ENCODE measurements at regions not wholly inside any gene's neighbourhood (a gene's known extent, or its start where the extent isn't known, plus 50 kb on each side); places are given as distances from the start of the nearest gene placed in this dataset.

DNA sequence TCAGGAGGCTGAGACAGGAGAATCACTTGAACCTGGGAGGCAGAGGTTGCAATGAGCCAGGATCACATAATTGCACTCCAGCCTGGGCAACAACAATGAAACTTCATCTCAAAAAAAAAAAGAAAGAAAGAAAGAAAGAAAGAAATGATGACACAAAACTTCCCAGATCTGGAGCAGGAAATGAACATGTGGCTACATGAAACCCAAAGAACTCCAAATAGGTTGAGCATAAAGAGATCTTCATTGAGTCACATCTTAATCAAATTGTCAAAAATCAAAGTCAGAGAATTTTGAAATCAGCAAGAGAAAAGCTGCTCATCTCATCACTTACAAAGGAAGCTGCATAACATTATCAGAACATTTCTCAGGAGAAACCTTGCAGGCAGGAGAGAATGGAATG, 247.0 kb downstream of the IBTK start:
- intact Hi-C loops (cut with micrococcal nuclease; ENCODE audit: unreplicated experiment), result no loop called here
- no peaks in the 10 kb centered on the region for H3K9me3 ChIP-seq (ENCODE audit: low read length)
- ChIA-PET POLR2A (no interaction called here), CTCF (ENCODE audit: unreplicated experiment) (no interaction called here)
- TF ChIP-seq EZH2phosphoT487 (IDR thresholded peaks at IDR 0.05; ENCODE audit: borderline replicate concordance, low read depth, low read length) (no peak), CTCF (conservative IDR thresholded peaks at IDR 0.05; ENCODE audit: low read length) (no peak)
- no peak overlapping the region for H3K27ac ChIP-seq (ENCODE audit: low read depth, low read length, poor library complexity, severe bottlenecking)
- H3K36me3 ChIP-seq (ENCODE audit: insufficient read depth, low read length), result no peaks in the 10 kb centered on the region
- no peaks in the 10 kb centered on the region for H3K9me2 ChIP-seq (ENCODE audit: insufficient read depth, low read length)
- H3K4me2 ChIP-seq (ENCODE audit: low read length), result no peak overlapping the region
- no peak overlapping the region for H3K4me3 ChIP-seq (ENCODE audit: low read depth, low read length, poor library complexity, severe bottlenecking)
- BruUV-seq (replicated peaks), result no TSS peak
- DNase-seq (ENCODE audit: low spot score), result no peak
- no peak overlapping the region for H2AFZ ChIP-seq (ENCODE audit: low read length)
- no peaks in the 10 kb centered on the region for H4K20me1 ChIP-seq (ENCODE audit: insufficient read depth, low read length)
- H3K79me2 ChIP-seq (ENCODE audit: insufficient read depth, low read depth, low read length), result no peaks in the 10 kb centered on the region
- H3K4me1 ChIP-seq (ENCODE audit: insufficient read depth, low read length, poor library complexity, severe bottlenecking), result no peaks in the 10 kb centered on the region

DNA sequence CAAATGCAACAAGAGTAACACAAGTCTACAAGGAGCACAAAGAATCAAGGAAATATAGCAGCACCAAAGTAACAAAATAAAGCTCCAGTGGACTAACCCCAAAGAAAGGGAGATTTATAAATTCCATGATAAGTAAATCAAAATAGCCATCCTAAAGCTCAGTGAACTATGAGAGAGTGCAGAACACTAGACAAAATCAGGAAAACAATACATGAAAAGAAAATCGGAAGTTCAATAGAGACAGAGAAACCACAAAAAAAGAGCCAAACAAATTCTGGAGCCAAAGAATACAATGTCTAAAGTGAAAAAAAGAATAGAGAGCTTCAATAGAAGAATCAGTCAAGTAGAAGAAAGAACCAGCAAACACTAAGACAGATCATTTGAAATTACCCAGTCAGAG, 247.3 kb upstream of the TENT5A start:
- no peaks in the 10 kb centered on the region for H3K36me3 ChIP-seq (ENCODE audit: insufficient read depth, low read length)
- H3K4me3 ChIP-seq (ENCODE audit: low read depth, low read length, poor library complexity, severe bottlenecking), result no peak overlapping the region
- H3K4me2 ChIP-seq (ENCODE audit: low read length), result no peak overlapping the region
- CTCF ChIA-PET (ENCODE audit: unreplicated experiment), result no interaction called here
- intact Hi-C loops (cut with micrococcal nuclease; ENCODE audit: unreplicated experiment), result no loop called here
- H2AFZ ChIP-seq (ENCODE audit: low read length), result no peak overlapping the region
- H3K9me3 ChIP-seq (ENCODE audit: low read length), result no peaks in the 10 kb centered on the region
- no peaks in the 10 kb centered on the region for H3K4me1 ChIP-seq (ENCODE audit: insufficient read depth, low read length, poor library complexity, severe bottlenecking)
- TF ChIP-seq EZH2phosphoT487 (IDR thresholded peaks at IDR 0.05; ENCODE audit: borderline replicate concordance, low read depth, low read length) (no peak), CTCF (conservative IDR thresholded peaks at IDR 0.05; ENCODE audit: low read length) (no peak)
- no peak for DNase-seq (ENCODE audit: low spot score)
- H3K27ac ChIP-seq (ENCODE audit: low read depth, low read length, poor library complexity, severe bottlenecking), result no peak overlapping the region
- no peaks in the 10 kb centered on the region for H3K9me2 ChIP-seq (ENCODE audit: insufficient read depth, low read length)
- no TSS peak for BruUV-seq (replicated peaks)
- H4K20me1 ChIP-seq (ENCODE audit: insufficient read depth, low read length), result no peaks in the 10 kb centered on the region
- POLR2A ChIA-PET, result interaction anchor here (0.6 kb wide), 1 partner anchor 19 kb away, joined by 3 read pairs; no protein-coding TSS in a partner anchor
- H3K79me2 ChIP-seq (ENCODE audit: insufficient read depth, low read depth, low read length), result no peaks in the 10 kb centered on the region

GRCh38 chr6:81999270-81999669, 246.8 kb upstream of the TENT5A start:
- no peak for DNase-seq (ENCODE audit: low spot score)
- Histone ChIP-seq H3K4me2 (ENCODE audit: low read length) (no peak overlapping the region), H3K9me3 (ENCODE audit: low read length) (no peaks in the 10 kb centered on the region), H3K27ac (ENCODE audit: low read depth, low read length, poor library complexity, severe bottlenecking) (no peak overlapping the region), H3K36me3 (ENCODE audit: insufficient read depth, low read length) (no peaks in the 10 kb centered on the region), H3K9me2 (ENCODE audit: insufficient read depth, low read length) (no peaks in the 10 kb centered on the region), H3K4me1 (ENCODE audit: insufficient read depth, low read length, poor library complexity, severe bottlenecking) (no peaks in the 10 kb centered on the region), H2AFZ (ENCODE audit: low read length) (no peak overlapping the region), H4K20me1 (ENCODE audit: insufficient read depth, low read length) (no peaks in the 10 kb centered on the region), H3K79me2 (ENCODE audit: insufficient read depth, low read depth, low read length) (no peaks in the 10 kb centered on the region), H3K4me3 (ENCODE audit: low read depth, low read length, poor library complexity, severe bottlenecking) (no peak overlapping the region)
- no TSS peak for BruUV-seq (replicated peaks)
- POLR2A ChIA-PET, result no interaction called here
- no peak for TF ChIP-seq EZH2phosphoT487 (IDR thresholded peaks at IDR 0.05; ENCODE audit: borderline replicate concordance, low read depth, low read length)
- TF ChIP-seq CTCF (conservative IDR thresholded peaks at IDR 0.05; ENCODE audit: low read length), result no peak
- intact Hi-C loops (cut with micrococcal nuclease; ENCODE audit: unreplicated experiment), result no loop called here
- CTCF ChIA-PET (ENCODE audit: unreplicated experiment), result no interaction called here

All from OCI-LY7 (cell line).